ENCODE measurements at regions not wholly inside any gene's neighbourhood (a gene's known extent, or its start where the extent isn't known, plus 50 kb on each side); places are given as distances from the start of the nearest gene placed in this dataset.

DNA sequence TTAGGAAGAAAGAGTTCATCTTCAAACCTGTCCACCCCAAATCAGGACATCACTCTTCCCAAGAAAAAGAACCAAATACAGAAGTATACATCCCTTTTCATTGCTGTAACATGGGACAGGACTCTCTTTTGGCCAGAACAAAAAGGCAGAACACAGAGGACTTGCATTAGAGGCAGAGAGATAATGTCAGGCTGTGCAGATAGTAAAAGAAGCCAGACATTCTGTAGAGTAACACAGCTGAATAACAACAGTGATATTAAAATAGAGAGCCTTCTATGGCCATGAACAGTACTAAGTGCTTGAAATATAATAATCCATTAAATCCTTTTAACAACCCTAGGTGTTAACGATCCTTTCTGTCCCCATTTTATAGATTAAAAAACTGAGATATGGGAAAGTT lies 437.2 kb downstream of the NFIB start:
- H3K4me3 ChIP-seq (ENCODE audit: low read length), result no peak overlapping the region
- TF ChIP-seq, protein P1, sequence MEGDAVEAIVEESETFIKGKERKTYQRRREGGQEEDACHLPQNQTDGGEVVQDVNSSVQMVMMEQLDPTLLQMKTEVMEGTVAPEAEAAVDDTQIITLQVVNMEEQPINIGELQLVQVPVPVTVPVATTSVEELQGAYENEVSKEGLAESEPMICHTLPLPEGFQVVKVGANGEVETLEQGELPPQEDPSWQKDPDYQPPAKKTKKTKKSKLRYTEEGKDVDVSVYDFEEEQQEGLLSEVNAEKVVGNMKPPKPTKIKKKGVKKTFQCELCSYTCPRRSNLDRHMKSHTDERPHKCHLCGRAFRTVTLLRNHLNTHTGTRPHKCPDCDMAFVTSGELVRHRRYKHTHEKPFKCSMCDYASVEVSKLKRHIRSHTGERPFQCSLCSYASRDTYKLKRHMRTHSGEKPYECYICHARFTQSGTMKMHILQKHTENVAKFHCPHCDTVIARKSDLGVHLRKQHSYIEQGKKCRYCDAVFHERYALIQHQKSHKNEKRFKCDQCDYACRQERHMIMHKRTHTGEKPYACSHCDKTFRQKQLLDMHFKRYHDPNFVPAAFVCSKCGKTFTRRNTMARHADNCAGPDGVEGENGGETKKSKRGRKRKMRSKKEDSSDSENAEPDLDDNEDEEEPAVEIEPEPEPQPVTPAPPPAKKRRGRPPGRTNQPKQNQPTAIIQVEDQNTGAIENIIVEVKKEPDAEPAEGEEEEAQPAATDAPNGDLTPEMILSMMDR (IDR thresholded peaks at IDR 0.05; ENCODE audit: insufficient read depth, low read depth, low read length, missing control alignments), result no peak
- DNase-seq (ENCODE audit: low read depth), result no peak

DNA sequence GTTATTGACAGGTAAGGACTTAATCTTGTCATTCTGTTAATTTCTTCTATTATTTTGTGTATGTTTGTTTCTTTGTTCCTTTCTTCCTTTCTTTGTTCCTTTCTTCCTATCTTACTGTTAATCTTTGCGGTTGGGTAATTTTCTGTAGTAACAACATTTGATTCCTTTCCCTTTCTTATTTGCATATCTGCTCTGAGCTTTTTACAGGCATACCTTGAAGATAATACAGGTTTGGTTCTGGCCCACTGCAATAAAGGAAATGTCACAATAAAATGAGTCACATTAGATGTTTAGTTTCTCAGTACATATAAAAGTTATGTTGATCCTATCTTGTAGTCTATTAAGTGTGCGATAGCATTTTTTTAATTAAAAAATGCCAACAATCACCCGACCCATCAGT lies 440.7 kb downstream of the NFIB start:
- no peak overlapping the region for H3K4me3 ChIP-seq (ENCODE audit: low read length)
- TF ChIP-seq, protein P1 (IDR thresholded peaks at IDR 0.05; ENCODE audit: insufficient read depth, low read depth, low read length, missing control alignments), result no peak
- DNase-seq (ENCODE audit: low read depth), result peak; percentile 27

DNA sequence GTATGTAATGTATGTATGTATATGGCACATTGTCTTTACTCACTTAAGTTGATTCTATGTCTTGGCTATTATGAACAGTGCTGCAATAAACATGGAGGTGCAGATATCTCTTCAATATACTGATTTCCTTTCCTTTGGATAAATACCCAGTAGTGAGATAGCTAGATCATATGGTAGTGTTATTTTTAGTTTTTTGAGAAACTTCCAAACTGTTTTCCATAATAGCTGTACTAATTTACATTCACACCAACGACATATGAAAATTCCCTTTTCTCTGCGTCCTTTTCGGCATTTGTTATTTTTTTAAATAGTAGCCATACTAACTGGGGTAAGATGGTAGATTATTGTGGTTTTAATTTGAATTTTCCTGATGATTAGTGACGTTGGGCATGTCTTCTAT lies 445.6 kb downstream of the NFIB start:
- DNase-seq (ENCODE audit: low read depth), result no peak
- TF ChIP-seq, protein P1 (IDR thresholded peaks at IDR 0.05; ENCODE audit: insufficient read depth, low read depth, low read length, missing control alignments), result no peak
- H3K4me3 ChIP-seq (ENCODE audit: low read length), result no peak overlapping the region

DNA sequence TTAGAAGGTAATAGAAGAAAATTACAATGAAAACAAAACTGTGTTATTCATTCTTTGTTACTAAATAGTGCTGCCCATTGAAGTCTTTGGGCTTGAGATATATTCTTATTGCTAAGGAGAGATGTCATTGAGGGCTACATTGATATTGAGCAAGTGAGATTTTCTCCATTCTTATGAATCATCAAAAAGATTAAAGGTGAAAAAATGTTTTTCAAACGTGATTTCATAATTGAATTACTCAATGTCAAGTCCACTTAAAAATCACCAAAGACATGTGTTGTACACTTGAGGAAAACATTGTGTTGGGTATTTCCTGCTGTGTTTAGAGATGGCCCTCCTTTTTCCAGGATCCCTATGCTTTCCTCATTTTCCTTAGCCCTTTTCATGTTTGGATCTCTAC lies 448.1 kb downstream of the NFIB start:
- no peak overlapping the region for H3K4me3 ChIP-seq (ENCODE audit: low read length)
- TF ChIP-seq, protein P1 (IDR thresholded peaks at IDR 0.05; ENCODE audit: insufficient read depth, low read depth, low read length, missing control alignments), result no peak
- peak; percentile 71 for DNase-seq (ENCODE audit: low read depth)

DNA sequence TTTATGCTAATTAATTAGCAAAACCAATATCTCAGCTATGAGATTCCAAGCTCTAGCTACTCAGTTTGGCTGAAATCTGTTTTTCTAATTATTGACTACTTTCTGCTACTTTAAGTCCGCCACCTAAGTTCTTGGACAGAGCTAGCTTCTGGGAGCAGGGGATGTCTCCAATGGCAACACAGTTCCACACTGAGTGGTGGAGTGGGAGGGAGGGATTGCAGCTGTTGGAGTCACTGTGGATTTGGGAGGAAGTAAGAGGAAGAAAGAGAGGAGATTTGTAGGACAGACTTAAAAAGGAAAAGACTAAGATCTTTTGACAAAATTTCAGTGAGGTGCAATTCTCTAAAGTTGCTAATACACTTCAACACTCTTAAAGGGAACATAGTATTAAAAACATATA lies 450.8 kb downstream of the NFIB start:
- TF ChIP-seq, protein P1 (IDR thresholded peaks at IDR 0.05; ENCODE audit: insufficient read depth, low read depth, low read length, missing control alignments), result no peak
- no peak overlapping the region for H3K4me3 ChIP-seq (ENCODE audit: low read length)
- DNase-seq (ENCODE audit: low read depth), result no peak

DNA sequence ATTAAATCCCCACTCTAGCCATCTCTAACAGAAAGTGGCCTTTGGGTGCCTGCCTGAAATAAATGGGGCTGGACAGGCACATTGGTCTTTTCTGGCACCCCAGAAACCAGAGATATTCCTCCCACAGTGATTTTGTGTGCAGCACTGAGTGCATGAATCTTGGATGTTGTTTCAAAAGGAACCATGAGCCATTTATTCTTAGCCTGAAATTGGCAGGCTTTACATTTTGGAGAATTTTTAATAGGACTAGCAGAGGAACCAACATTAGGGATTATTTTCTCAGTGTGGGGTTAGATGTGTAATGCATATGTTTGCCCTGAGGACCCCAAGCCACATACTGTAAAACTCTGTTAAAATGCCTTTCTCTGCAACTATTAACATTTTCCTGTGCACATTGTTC lies 451.3 kb downstream of the NFIB start:
- H3K4me3 ChIP-seq (ENCODE audit: low read length), result no peak overlapping the region
- no peak for DNase-seq (ENCODE audit: low read depth)
- TF ChIP-seq, protein P1 (IDR thresholded peaks at IDR 0.05; ENCODE audit: insufficient read depth, low read depth, low read length, missing control alignments), result no peak

DNA sequence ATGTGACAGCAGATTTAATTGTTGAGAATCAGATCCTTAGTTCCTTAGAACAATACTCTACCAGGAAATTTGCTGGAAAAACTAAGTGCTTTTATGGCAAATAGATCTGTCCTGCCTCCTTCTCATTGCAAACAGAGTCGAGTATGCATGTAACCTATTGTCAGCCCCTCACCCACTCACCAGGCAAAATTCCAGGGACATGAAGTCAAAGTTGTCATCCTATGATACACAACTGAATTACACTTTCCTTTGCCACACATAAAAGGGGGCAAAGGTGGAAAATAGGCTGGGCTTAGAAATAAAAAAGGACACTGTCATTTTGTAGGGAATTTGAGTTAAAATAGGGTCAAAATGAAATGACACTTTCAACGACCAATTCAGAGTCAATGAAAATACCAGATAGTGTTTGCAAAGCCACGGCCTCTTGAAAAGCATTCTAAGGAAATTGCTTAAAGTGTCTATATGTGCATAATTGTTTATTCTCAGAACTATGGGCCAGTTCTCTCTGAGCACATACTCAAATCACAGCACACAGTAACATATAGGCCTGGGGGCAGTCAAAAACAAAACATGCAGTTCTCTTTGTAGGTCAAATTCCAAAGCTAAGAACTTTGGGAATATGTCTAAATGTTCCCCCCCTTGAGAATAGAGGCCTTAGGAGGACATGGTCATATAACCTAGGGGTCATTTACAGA lies 452.8 kb downstream of the NFIB start:
- TF ChIP-seq, protein P1 (IDR thresholded peaks at IDR 0.05; ENCODE audit: insufficient read depth, low read depth, low read length, missing control alignments), result no peak
- no peak for DNase-seq (ENCODE audit: low read depth)
- no peak overlapping the region for H3K4me3 ChIP-seq (ENCODE audit: low read length)

Data from epithelial cell of esophagus (primary cell).